ENCODE measurements at regions not wholly inside any gene's neighbourhood (a gene's known extent, or its start where the extent isn't known, plus 50 kb on each side); places are given as distances from the start of the nearest gene placed in this dataset.

DNA sequence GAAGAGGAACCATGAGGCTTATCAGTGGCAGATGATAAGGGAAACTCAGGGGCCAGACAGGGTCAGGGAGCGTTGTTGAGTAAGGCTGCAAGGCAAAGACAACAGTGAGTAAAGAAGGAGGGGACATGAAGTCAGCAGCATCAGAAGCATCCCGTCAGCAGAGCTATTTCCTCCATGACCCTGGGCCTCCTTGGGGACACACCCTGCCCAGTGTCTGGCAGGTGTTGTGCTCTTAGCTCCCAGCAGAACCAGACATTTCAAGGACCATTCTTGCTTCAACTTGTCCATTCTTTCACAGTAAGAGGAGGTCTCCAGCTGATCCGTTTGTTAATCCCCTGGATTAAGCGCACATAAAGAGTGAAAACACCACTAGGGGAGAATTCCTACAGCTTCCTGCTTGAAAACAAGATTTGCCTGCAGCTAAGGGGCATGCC, 88.7 kb upstream of the MEIS1 start:
- no peak for TF ChIP-seq ZFX (IDR thresholded peaks at IDR 0.05; ENCODE audit: borderline replicate concordance)
- TF ChIP-seq, protein P1, sequence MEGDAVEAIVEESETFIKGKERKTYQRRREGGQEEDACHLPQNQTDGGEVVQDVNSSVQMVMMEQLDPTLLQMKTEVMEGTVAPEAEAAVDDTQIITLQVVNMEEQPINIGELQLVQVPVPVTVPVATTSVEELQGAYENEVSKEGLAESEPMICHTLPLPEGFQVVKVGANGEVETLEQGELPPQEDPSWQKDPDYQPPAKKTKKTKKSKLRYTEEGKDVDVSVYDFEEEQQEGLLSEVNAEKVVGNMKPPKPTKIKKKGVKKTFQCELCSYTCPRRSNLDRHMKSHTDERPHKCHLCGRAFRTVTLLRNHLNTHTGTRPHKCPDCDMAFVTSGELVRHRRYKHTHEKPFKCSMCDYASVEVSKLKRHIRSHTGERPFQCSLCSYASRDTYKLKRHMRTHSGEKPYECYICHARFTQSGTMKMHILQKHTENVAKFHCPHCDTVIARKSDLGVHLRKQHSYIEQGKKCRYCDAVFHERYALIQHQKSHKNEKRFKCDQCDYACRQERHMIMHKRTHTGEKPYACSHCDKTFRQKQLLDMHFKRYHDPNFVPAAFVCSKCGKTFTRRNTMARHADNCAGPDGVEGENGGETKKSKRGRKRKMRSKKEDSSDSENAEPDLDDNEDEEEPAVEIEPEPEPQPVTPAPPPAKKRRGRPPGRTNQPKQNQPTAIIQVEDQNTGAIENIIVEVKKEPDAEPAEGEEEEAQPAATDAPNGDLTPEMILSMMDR (IDR thresholded peaks at IDR 0.05): no peak
- H3K27ac ChIP-seq: no peak overlapping the region

GRCh38 chr2:66344087-66344663, 90.8 kb upstream of the MEIS1 start:
- TF ChIP-seq, protein P1 (IDR thresholded peaks at IDR 0.05): no peak
- no peak for TF ChIP-seq ZFX (IDR thresholded peaks at IDR 0.05; ENCODE audit: borderline replicate concordance)

GRCh38 chr2:66343259-66343658, 91.7 kb upstream of the MEIS1 start:
- no peak overlapping the region for H3K27ac ChIP-seq
- no peak for TF ChIP-seq ZFX (IDR thresholded peaks at IDR 0.05; ENCODE audit: borderline replicate concordance)
- TF ChIP-seq, protein P1 (IDR thresholded peaks at IDR 0.05): no peak

More at GRCh38 chr2:66344087-66344663, 90.8 kb upstream of the MEIS1 start:
- no peak overlapping the region for H3K27ac ChIP-seq

- no peak overlapping the region for H3K27ac ChIP-seq
- no peak for TF ChIP-seq ZFX (IDR thresholded peaks at IDR 0.05; ENCODE audit: borderline replicate concordance)
- TF ChIP-seq, protein P1 (IDR thresholded peaks at IDR 0.05): no peak
These were observed 94.4 kb upstream of the MEIS1 start for GRCh38 chr2:66340521-66340920.

GRCh38 chr2:66334237-66335029, 100.5 kb upstream of the MEIS1 start:
- no peak for TF ChIP-seq ZFX (IDR thresholded peaks at IDR 0.05; ENCODE audit: borderline replicate concordance)
- TF ChIP-seq, protein P1 (IDR thresholded peaks at IDR 0.05): no peak
- H3K27ac ChIP-seq: no peak overlapping the region

GRCh38 chr2:66331176-66331575, 103.7 kb upstream of the MEIS1 start:
- no peak overlapping the region for H3K27ac ChIP-seq
- no peak for TF ChIP-seq ZFX (IDR thresholded peaks at IDR 0.05; ENCODE audit: borderline replicate concordance)
- TF ChIP-seq, protein P1 (IDR thresholded peaks at IDR 0.05): no peak

GRCh38 chr2:66329081-66329605, 105.8 kb upstream of the MEIS1 start:
- TF ChIP-seq, protein P1 (IDR thresholded peaks at IDR 0.05): no peak
- TF ChIP-seq ZFX (IDR thresholded peaks at IDR 0.05; ENCODE audit: borderline replicate concordance): no peak
- no peak overlapping the region for H3K27ac ChIP-seq
